ENCODE measurements at regions not wholly inside any gene's neighbourhood (a gene's known extent, or its start where the extent isn't known, plus 50 kb on each side); places are given as distances from the start of the nearest gene placed in this dataset.
"Not testable (repeated sequence)": the region's sequence is repeated elsewhere in the genome, so short reads cannot be mapped to it uniquely, and the experiment has no call there.

GRCh38 chr4:62457356-62457755 is 1257.2 kb downstream of the ADGRL3 start:
- no peak for DNase-seq
- no peaks in the 10 kb centered on the region for H3K4me1 Mint-ChIP-seq
- no peak for ATAC-seq

GRCh38 chr4:62455871-62456270 is 1255.7 kb downstream of the ADGRL3 start:
- H3K4me3 Mint-ChIP-seq: no peak overlapping the region
- H3K4me1 Mint-ChIP-seq: no peaks in the 10 kb centered on the region
- no peaks in the 10 kb centered on the region for H3K36me3 Mint-ChIP-seq (ENCODE audit: low read depth)
- no peaks in the 10 kb centered on the region for H3K27me3 Mint-ChIP-seq
- ATAC-seq (no peak), DNase-seq (no peak)
- no peak overlapping the region for H3K27ac Mint-ChIP-seq
- H3K9me3 Mint-ChIP-seq: peaks cover 14% of the 10 kb centered on the region

More at GRCh38 chr4:62457356-62457755, 1257.2 kb downstream of the ADGRL3 start:
- Mint-ChIP-seq H3K4me3 (no peak overlapping the region), H3K27me3 (no peaks in the 10 kb centered on the region), H3K27ac (no peak overlapping the region), H3K36me3 (ENCODE audit: low read depth) (no peaks in the 10 kb centered on the region), H3K9me3 (peaks cover 13% of the 10 kb centered on the region)

GRCh38 chr4:62454535-62454934 is 1254.4 kb downstream of the ADGRL3 start:
- no peak for DNase-seq
- Mint-ChIP-seq H3K4me1 (no peaks in the 10 kb centered on the region), H3K4me3 (no peak overlapping the region), H3K36me3 (ENCODE audit: low read depth) (no peaks in the 10 kb centered on the region), H3K27me3 (no peaks in the 10 kb centered on the region), H3K9me3 (peaks cover 8% of the 10 kb centered on the region), H3K27ac (no peak overlapping the region)
- ATAC-seq: no peak

- no peaks in the 10 kb centered on the region for H3K36me3 Mint-ChIP-seq (ENCODE audit: low read depth)
- H3K27me3 Mint-ChIP-seq: no peaks in the 10 kb centered on the region
- no peak overlapping the region for H3K4me3 Mint-ChIP-seq
- H3K4me1 Mint-ChIP-seq: no peaks in the 10 kb centered on the region
- H3K9me3 Mint-ChIP-seq: peaks cover 8% of the 10 kb centered on the region
- no peak for DNase-seq
- ATAC-seq: no peak
- H3K27ac Mint-ChIP-seq: no peak overlapping the region
Observed at GRCh38 chr4:62450740-62451139, 1250.6 kb downstream of the ADGRL3 start.

- peaks cover 14% of the 10 kb centered on the region for H3K9me3 Mint-ChIP-seq
- no peak for DNase-seq
- H3K4me1 Mint-ChIP-seq: no peaks in the 10 kb centered on the region
- no peaks in the 10 kb centered on the region for H3K36me3 Mint-ChIP-seq (ENCODE audit: low read depth)
- H3K4me3 Mint-ChIP-seq: no peak overlapping the region
- no peaks in the 10 kb centered on the region for H3K27me3 Mint-ChIP-seq
- no peak overlapping the region for H3K27ac Mint-ChIP-seq
- no peak for ATAC-seq
Observed at GRCh38 chr4:62449538-62449937, 1249.4 kb downstream of the ADGRL3 start.

GRCh38 chr4:62448911-62449310 is 1248.8 kb downstream of the ADGRL3 start:
- no peak overlapping the region for H3K4me3 Mint-ChIP-seq
- H3K27ac Mint-ChIP-seq: no peak overlapping the region
- no peaks in the 10 kb centered on the region for H3K27me3 Mint-ChIP-seq
- peaks cover 16% of the 10 kb centered on the region for H3K9me3 Mint-ChIP-seq
- H3K36me3 Mint-ChIP-seq (ENCODE audit: low read depth): no peaks in the 10 kb centered on the region
- ATAC-seq (no peak), DNase-seq (no peak)
- no peaks in the 10 kb centered on the region for H3K4me1 Mint-ChIP-seq

GRCh38 chr4:62439051-62439450 is 1238.9 kb downstream of the ADGRL3 start:
- Mint-ChIP-seq H3K4me1 (no peaks in the 10 kb centered on the region), H3K36me3 (ENCODE audit: low read depth) (no peaks in the 10 kb centered on the region), H3K27me3 (no peaks in the 10 kb centered on the region), H3K27ac (no peak overlapping the region), H3K4me3 (no peak overlapping the region), H3K9me3 (peaks cover 31% of the 10 kb centered on the region)
- DNase-seq (no peak), ATAC-seq (no peak)

- no peaks in the 10 kb centered on the region for H3K36me3 Mint-ChIP-seq (ENCODE audit: low read depth)
- peaks cover 13% of the 10 kb centered on the region for H3K9me3 Mint-ChIP-seq
- H3K4me3 Mint-ChIP-seq: no peak overlapping the region
- ATAC-seq (no peak), DNase-seq (no peak)
- H3K27me3 Mint-ChIP-seq: no peaks in the 10 kb centered on the region
- H3K27ac Mint-ChIP-seq: no peak overlapping the region
- H3K4me1 Mint-ChIP-seq: no peaks in the 10 kb centered on the region
Observed at GRCh38 chr4:62434921-62435320, 1234.8 kb downstream of the ADGRL3 start.

- H3K9me3 Mint-ChIP-seq: peaks cover 16% of the 10 kb centered on the region
- not testable (repeated sequence) for H3K4me1 Mint-ChIP-seq; H3K36me3 Mint-ChIP-seq (ENCODE audit: low read depth); H3K27ac Mint-ChIP-seq; DNase-seq; H3K27me3 Mint-ChIP-seq; H3K4me3 Mint-ChIP-seq; ATAC-seq
Observed at GRCh38 chr4:62431513-62432231, 1231.5 kb downstream of the ADGRL3 start.

- no peaks in the 10 kb centered on the region for H3K4me1 Mint-ChIP-seq
- DNase-seq: no peak
Observed at GRCh38 chr4:62429297-62429696, 1229.2 kb downstream of the ADGRL3 start.

GRCh38 chr4:62415256-62415655 is 1215.1 kb downstream of the ADGRL3 start:
- Mint-ChIP-seq H3K4me1 (no peaks in the 10 kb centered on the region), H3K36me3 (ENCODE audit: low read depth) (no peaks in the 10 kb centered on the region), H3K9me3 (peaks cover 11% of the 10 kb centered on the region), H3K27ac (no peak overlapping the region), H3K27me3 (no peaks in the 10 kb centered on the region), H3K4me3 (no peak overlapping the region)
- DNase-seq: no peak
- ATAC-seq: no peak

More at GRCh38 chr4:62429297-62429696, 1229.2 kb downstream of the ADGRL3 start:
- Mint-ChIP-seq H3K36me3 (ENCODE audit: low read depth) (no peaks in the 10 kb centered on the region), H3K9me3 (peaks cover 9% of the 10 kb centered on the region), H3K27ac (no peak overlapping the region), H3K4me3 (no peak overlapping the region), H3K27me3 (no peaks in the 10 kb centered on the region)
- no peak for ATAC-seq

- Mint-ChIP-seq H3K4me1 (no peaks in the 10 kb centered on the region), H3K36me3 (ENCODE audit: low read depth) (no peaks in the 10 kb centered on the region), H3K9me3 (peaks cover 9% of the 10 kb centered on the region), H3K4me3 (no peak overlapping the region), H3K27me3 (no peaks in the 10 kb centered on the region), H3K27ac (no peak overlapping the region)
- DNase-seq (no peak), ATAC-seq (no peak)
Observed at GRCh38 chr4:62414563-62414962, 1214.4 kb downstream of the ADGRL3 start.

- Mint-ChIP-seq H3K36me3 (ENCODE audit: low read depth) (no peaks in the 10 kb centered on the region), H3K27ac (no peak overlapping the region), H3K27me3 (no peaks in the 10 kb centered on the region), H3K9me3 (no peaks in the 10 kb centered on the region), H3K4me3 (no peak overlapping the region), H3K4me1 (no peaks in the 10 kb centered on the region)
- ATAC-seq (no peak), DNase-seq (no peak)
Observed at GRCh38 chr4:62410371-62411003, 1210.4 kb downstream of the ADGRL3 start.

- Mint-ChIP-seq H3K4me1 (no peaks in the 10 kb centered on the region), H3K4me3 (no peak overlapping the region), H3K36me3 (ENCODE audit: low read depth) (no peaks in the 10 kb centered on the region), H3K9me3 (peaks cover 4% of the 10 kb centered on the region), H3K27me3 (no peaks in the 10 kb centered on the region), H3K27ac (no peak overlapping the region)
- DNase-seq (no peak), ATAC-seq (no peak)
Observed at GRCh38 chr4:62408454-62408853, 1208.3 kb downstream of the ADGRL3 start.

- no peak for DNase-seq
- H3K9me3 Mint-ChIP-seq: peaks cover 4% of the 10 kb centered on the region
Observed at GRCh38 chr4:62407534-62407933, 1207.4 kb downstream of the ADGRL3 start.

More at GRCh38 chr4:62407534-62407933, 1207.4 kb downstream of the ADGRL3 start:
- no peaks in the 10 kb centered on the region for H3K27me3 Mint-ChIP-seq
- H3K36me3 Mint-ChIP-seq (ENCODE audit: low read depth): no peaks in the 10 kb centered on the region
- ATAC-seq: no peak
- no peak overlapping the region for H3K27ac Mint-ChIP-seq
- no peaks in the 10 kb centered on the region for H3K4me1 Mint-ChIP-seq
- H3K4me3 Mint-ChIP-seq: no peak overlapping the region

All from activated naive CD8-positive, alpha-beta T cell treated with anti-CD3 and anti-CD28 coated beads, Interleukin-2, amount 50 U/mL, for 24 hours (primary cell).